ENCODE measurements at regions not wholly inside any gene's neighbourhood (a gene's known extent, or its start where the extent isn't known, plus 50 kb on each side); places are given as distances from the start of the nearest gene placed in this dataset.

DNA sequence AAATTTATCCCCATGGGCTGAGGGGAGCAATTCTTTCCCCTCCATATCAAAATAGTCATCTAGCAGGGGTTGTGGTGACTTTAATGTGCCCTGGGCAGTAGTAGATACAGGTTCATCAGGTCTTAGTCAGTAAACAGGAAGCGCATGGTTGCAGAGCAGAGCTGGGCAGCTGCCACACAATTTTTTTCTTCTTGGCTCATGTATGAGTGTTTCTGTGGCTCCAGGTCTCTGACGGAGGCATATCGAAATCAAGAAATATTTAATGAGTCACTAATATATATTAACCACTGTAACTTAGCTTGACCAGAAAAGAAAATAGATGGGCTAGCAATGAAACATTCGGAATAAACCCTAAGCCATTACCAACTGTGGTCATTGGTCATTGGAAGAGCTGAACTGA, 68.4 kb upstream of the UBL3 start:
- no peak overlapping the region for H3K27ac ChIP-seq

DNA sequence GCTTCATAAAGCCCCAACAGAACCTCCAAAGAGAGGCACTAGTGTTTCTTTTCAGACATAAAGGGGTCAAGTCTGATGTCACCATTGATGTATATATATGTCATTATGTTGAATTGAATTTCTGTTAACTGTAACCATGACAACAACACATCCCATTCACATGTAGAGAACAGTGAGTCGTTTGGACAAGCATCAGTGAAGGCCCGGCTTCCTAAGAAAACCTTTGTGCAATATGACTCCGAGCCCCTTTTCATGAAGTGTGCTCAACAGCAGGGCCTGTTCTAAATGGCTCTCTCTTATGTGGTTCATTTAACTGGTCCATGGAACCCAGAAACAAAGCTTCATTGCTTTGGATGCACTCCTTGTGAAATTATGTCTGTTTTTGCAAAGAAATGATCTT, 67.2 kb upstream of the UBL3 start:
- Histone ChIP-seq H3K27ac (no peak overlapping the region), H3K4me1 (peaks cover 32% of the 10 kb centered on the region), H3K9me3 (no peaks in the 10 kb centered on the region), H3K4me3 (no peak overlapping the region), H3K27me3 (no peaks in the 10 kb centered on the region), H3K36me3 (no peaks in the 10 kb centered on the region)
- TF ChIP-seq POLR2AphosphoS5 (IDR thresholded peaks at IDR 0.05) = no peak
- TF ChIP-seq, protein P1, sequence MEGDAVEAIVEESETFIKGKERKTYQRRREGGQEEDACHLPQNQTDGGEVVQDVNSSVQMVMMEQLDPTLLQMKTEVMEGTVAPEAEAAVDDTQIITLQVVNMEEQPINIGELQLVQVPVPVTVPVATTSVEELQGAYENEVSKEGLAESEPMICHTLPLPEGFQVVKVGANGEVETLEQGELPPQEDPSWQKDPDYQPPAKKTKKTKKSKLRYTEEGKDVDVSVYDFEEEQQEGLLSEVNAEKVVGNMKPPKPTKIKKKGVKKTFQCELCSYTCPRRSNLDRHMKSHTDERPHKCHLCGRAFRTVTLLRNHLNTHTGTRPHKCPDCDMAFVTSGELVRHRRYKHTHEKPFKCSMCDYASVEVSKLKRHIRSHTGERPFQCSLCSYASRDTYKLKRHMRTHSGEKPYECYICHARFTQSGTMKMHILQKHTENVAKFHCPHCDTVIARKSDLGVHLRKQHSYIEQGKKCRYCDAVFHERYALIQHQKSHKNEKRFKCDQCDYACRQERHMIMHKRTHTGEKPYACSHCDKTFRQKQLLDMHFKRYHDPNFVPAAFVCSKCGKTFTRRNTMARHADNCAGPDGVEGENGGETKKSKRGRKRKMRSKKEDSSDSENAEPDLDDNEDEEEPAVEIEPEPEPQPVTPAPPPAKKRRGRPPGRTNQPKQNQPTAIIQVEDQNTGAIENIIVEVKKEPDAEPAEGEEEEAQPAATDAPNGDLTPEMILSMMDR (IDR thresholded peaks at IDR 0.05) = no peak
- no peak for TF ChIP-seq POLR2A (IDR thresholded peaks at IDR 0.05)
- TF ChIP-seq EP300 (IDR thresholded peaks at IDR 0.05) = no peak
- WGBS = 87% methylated on average over 3 of the region's 3 CpGs
- no peak for DNase-seq (ENCODE audit: low spot score in 2 of 2)

More for the DNA sequence above, 68.4 kb upstream of the UBL3 start:
- Histone ChIP-seq H3K36me3 (no peaks in the 10 kb centered on the region), H3K27me3 (no peaks in the 10 kb centered on the region), H3K9me3 (no peaks in the 10 kb centered on the region), H3K4me1 (peaks cover 44% of the 10 kb centered on the region), H3K4me3 (no peak overlapping the region)
- TF ChIP-seq, protein P1 (IDR thresholded peaks at IDR 0.05) = no peak
- TF ChIP-seq POLR2AphosphoS5 (IDR thresholded peaks at IDR 0.05) = peak in 2 of 3 donors; percentile 14 to 45
- 46% methylated on average over 4 of the region's 4 CpGs for WGBS
- no peak for DNase-seq (ENCODE audit: low spot score in 2 of 2)

DNA sequence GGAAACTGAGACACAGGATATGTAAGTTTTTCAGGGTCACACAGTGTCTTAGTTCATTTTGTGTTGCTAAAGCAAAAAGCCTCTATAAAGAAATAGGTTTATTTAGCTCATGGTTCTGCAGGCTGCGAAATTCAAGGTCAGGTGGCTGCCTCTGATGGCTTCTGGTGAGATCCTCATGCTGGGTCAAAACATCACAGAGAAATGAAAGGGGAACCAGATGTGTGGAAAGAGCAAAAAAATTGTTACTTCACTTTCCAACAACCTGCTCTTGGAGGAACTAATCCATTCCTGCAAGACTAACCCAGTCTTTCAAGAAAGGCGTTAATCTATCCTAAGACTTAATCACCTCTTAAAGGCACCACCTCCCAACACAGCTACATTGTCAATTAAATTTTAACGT, 64.2 kb upstream of the UBL3 start:
- Histone ChIP-seq H3K27me3 (no peaks in the 10 kb centered on the region), H3K36me3 (no peaks in the 10 kb centered on the region), H3K4me3 (no peak overlapping the region), H3K9me3 (no peaks in the 10 kb centered on the region), H3K4me1 (peaks cover 24% of the 10 kb centered on the region), H3K27ac (no peak overlapping the region)
- DNase-seq (ENCODE audit: low spot score in 2 of 2) = no peak
- 81% methylated on average over 3 of the region's 3 CpGs for WGBS
- TF ChIP-seq EP300 (IDR thresholded peaks at IDR 0.05) = no peak
- TF ChIP-seq, protein P1 (IDR thresholded peaks at IDR 0.05) = no peak
- TF ChIP-seq POLR2AphosphoS5 (IDR thresholded peaks at IDR 0.05) = no peak
- no peak for TF ChIP-seq POLR2A (IDR thresholded peaks at IDR 0.05)

DNA sequence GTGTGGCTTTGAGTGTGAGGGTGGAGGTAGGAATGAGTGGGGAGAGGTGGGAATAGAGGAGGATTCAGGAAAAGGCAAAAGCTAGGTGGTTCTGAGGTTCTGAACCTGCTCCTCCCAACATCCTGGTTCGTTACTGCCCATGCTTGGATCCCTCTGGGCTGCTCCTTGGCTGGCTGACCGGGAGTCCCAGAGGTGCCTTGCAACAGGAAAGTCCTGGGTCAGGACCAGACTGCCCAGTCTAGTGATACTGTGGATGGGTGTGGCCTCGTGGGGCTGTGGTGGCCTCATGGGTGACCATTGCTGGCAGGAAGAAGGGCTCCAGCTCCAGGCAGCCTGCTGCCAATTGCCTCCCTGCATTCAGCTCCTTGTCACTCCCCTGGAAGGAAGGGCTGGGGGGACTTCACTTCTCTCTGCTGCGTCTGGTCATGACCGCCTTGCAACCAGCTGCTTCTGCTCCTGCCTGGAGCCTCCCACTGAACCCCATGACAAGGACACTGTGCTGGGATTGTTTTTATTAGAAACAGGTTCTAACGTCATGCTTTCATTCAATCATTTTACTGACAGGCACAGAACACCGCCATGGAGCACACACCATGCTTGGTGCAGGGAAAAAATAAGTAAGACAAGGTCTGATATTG, 61.5 kb upstream of the UBL3 start:
- WGBS = 66% methylated on average over 7 of the region's 7 CpGs
- Histone ChIP-seq H3K4me1 (peaks cover 24% of the 10 kb centered on the region), H3K27ac (peak overlapping the region; percentile 9), H3K36me3 (no peaks in the 10 kb centered on the region), H3K4me3 (no peak overlapping the region), H3K27me3 (no peaks in the 10 kb centered on the region), H3K9me3 (no peaks in the 10 kb centered on the region)
- no peak for DNase-seq (ENCODE audit: low spot score in 2 of 2)
- no peak for TF ChIP-seq POLR2A (IDR thresholded peaks at IDR 0.05)

DNA sequence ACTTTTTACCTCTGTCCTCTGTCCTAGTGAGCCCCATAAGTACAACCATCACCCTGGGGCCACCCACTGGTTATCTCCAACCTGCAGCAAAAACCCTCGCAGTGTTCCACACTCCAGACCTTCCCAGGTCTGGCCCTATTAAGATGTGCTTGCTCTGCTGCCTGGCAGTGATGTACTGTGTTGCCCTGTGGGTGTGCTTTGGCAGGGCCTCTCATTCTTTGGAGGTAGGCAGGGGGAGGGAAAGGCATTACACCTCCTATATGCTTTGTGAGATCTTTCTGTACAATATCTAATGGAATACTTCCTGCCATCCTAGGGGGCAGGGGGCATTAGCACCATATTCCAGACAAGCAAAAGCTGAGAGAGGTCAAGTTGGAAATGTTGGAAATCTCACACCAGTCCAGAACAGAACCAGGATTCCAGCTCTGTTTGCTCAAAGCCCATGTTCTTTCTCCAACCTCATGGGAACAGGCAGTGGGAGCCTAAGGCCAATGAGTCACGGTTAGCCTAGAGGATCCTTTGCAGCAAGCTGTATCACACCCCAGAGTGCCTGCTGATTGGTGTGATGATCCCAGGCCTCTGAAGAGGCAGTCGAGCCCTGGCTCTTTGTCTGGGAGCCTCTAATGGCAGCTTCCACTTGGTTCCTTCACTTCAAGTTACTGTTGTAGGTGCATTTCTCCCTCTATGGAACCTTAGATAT, 59.7 kb upstream of the UBL3 start:
- Histone ChIP-seq H3K36me3 (no peaks in the 10 kb centered on the region), H3K9me3 (no peaks in the 10 kb centered on the region), H3K4me3 (no peak overlapping the region), H3K27me3 (no peaks in the 10 kb centered on the region), H3K4me1 (peaks cover 31% of the 10 kb centered on the region), H3K27ac (no peak overlapping the region)
- DNase-seq (ENCODE audit: low spot score in 2 of 2) = no peak
- no peak for TF ChIP-seq POLR2A (IDR thresholded peaks at IDR 0.05)
- 71% methylated on average over 2 of the region's 3 CpGs for WGBS

DNA sequence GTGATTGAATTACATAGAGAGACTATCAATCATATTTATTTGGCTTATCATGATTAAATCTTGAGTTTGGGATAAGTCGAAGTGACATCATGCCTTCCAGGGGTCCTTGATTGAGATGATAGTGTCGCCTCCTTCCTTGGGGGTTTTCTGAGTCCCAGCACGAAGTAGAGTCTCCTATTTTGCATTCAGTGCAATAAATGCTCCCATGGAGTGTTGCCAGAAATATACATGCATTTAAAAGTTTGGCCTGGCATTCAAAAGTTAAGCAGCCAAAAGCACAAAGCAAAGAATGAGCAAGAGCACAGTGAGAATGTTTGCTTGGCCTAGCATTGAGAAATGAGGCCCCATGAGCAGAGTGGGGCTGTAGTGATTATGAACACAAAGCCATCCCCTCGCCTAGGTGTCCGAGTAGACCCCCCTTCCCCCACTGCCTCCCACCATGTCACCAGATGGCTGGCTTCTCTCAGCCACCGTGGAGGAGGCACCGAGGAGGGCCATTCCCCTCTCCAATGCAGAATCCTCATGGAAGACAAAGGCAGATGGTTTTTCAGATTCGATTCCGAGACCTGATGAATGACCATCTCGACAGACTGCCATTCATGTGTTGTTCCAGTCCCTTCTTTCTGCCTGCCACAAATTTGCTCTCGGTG, 58.8 kb upstream of the UBL3 start:
- TF ChIP-seq EP300 (IDR thresholded peaks at IDR 0.05) (no peak), POLR2AphosphoS5 (IDR thresholded peaks at IDR 0.05) (no peak)
- WGBS = 77% methylated on average over 11 of the region's 11 CpGs
- Histone ChIP-seq H3K36me3 (no peaks in the 10 kb centered on the region), H3K27ac (peak overlapping the region; percentile 8), H3K9me3 (no peaks in the 10 kb centered on the region), H3K4me1 (peaks cover 31% of the 10 kb centered on the region), H3K27me3 (no peaks in the 10 kb centered on the region), H3K4me3 (no peak overlapping the region)
- DNase-seq (ENCODE audit: low spot score in 2 of 2) = no peak
